HCT116 (cell line): ENCODE measurements at regions not wholly inside any gene's neighbourhood (a gene's known extent, or its start where the extent isn't known, plus 50 kb on each side); places are given as distances from the start of the nearest gene placed in this dataset.

Experiments used
- ATAC-seq: fragments of 200-7000 bp; cut with Tn5 transposase; 2 replicates; pipeline ENCODE4 v1.9.1; 2020; ENCODE audit warnings: mild to moderate bottlenecking, moderate library complexity
- BruUV-seq: library from RNA; stranded (reverse); fragments of 400-500 nt; replicated peaks from 2 replicates; lab custom pipeline; 2021; lab: Mats Ljungman, UMichigan
- CTCF ChIA-PET: fragments of 300-600 bp; sonication (Branson Sonifier 250); formaldehyde crosslinking; loops from one replicate; lab custom pipeline; 2021; ENCODE audit warnings: antibody characterized with exemption; lab: Charles Lee
- POLR2A ChIA-PET: fragments of 300-600, 350-600 bp; sonication (Branson Sonifier 250); formaldehyde crosslinking; loops from one replicate; lab custom pipeline; 2021; ENCODE audit warnings: antibody characterized with exemption; lab: Charles Lee
- RAD21 ChIA-PET, 2 experiments: fragments of 300-600 bp; sonication (Branson Sonifier 250); formaldehyde crosslinking; loops; one replicate each; lab custom pipeline; 2023; ENCODE audit warnings: low total read pairs in 2 of 2; ENCODE audit not compliant: uncharacterized antibody in 2 of 2, unreplicated experiment in 2 of 2, low non-redundant PET in 1 of 2; lab: Charles Lee
- DNase-seq: peaks from one replicate; pipeline ENCODE4 v3.0.0-alpha.2; 2010; ENCODE audit warnings: low read depth, low spot score
- H2AFZ ChIP-seq: fragments of 200-600 bp; shearing (Covaris generic), sonication (generic); 2 replicates; pipeline ENCODE4 v1.6.1; 2017; ENCODE audit warnings: low read depth, mixed run types, mixed read lengths, antibody characterized with exemption, low read length; ENCODE audit not compliant: poor library complexity, severe bottlenecking
- H3K27ac ChIP-seq: 2 replicates; pipeline ENCODE4 v1.5.1; 2012; ENCODE audit warnings: low read depth, low read length
- H3K27me3 ChIP-seq: fragments of 200-600 bp; sonication (generic); 2 replicates; pipeline ENCODE4 v1.6.1; 2016; ENCODE audit warnings: mixed run types, low read length, mixed read lengths; ENCODE audit not compliant: insufficient read depth
- H3K36me3 ChIP-seq, 2 experiments: fragments of 200-500 bp in 1 of 2; fragments of 200-600 bp in 1 of 2; sonication (Bioruptor generic) in 1 of 2; sonication (generic) in 1 of 2; 2 replicates each; pipeline versions ENCODE4 v1.5.1 to v1.6.1; 2014 to 2016; ENCODE audit warnings: low read length in 2 of 2, inconsistent platforms in 1 of 2, mixed read lengths in 1 of 2, mixed run types in 1 of 2; ENCODE audit not compliant: insufficient read depth in 2 of 2, control insufficient read depth in 1 of 2
- H3K4me1 ChIP-seq, 2 experiments: fragments of 200-600 bp in 1 of 2; sonication (generic) in 1 of 2; 2 replicates each; pipeline versions ENCODE4 v1.5.1 to v1.6.1; 2012 to 2017; ENCODE audit warnings: low read length in 2 of 2, inconsistent platforms in 1 of 2, mild to moderate bottlenecking in 1 of 2, mixed read lengths in 1 of 2, mixed run types in 1 of 2, moderate library complexity in 1 of 2; ENCODE audit not compliant: insufficient read depth in 2 of 2, control insufficient read depth in 1 of 2
- H3K4me2 ChIP-seq: fragments of 200-600 bp; sonication (generic); 2 replicates; pipeline ENCODE4 v1.6.1; 2017; ENCODE audit warnings: mixed run types, low read length, mixed read lengths
- H3K4me3 ChIP-seq, 2 experiments: fragments of 200-600 bp in 1 of 2; sonication (generic) in 1 of 2; replicated peaks in 1 of 2; 2 replicates each; pipeline ENCODE4 v1.5.1; 2011 to 2016; ENCODE audit warnings: low read length in 2 of 2, control low read depth in 1 of 2, low read depth in 1 of 2, mild to moderate bottlenecking in 1 of 2, mixed read lengths in 1 of 2, mixed run types in 1 of 2
- H3K79me2 ChIP-seq: fragments of 200-600 bp; sonication (generic); 2 replicates; pipeline ENCODE4 v1.6.1; 2017; ENCODE audit warnings: mild to moderate bottlenecking, mixed run types, low read length, moderate library complexity, mixed read lengths; ENCODE audit not compliant: insufficient read depth
- H3K9ac ChIP-seq: fragments of 200-600 bp; sonication (generic); 2 replicates; pipeline ENCODE4 v1.6.1; 2016; ENCODE audit warnings: low read length, mixed read lengths
- H3K9me2 ChIP-seq: fragments of 200-600 bp; sonication (generic), shearing (Covaris generic); 2 replicates; pipeline ENCODE4 v1.6.1; 2017; ENCODE audit warnings: mixed run types, mild to moderate bottlenecking, moderate library complexity; ENCODE audit not compliant: insufficient read depth
- H3K9me3 ChIP-seq, 2 experiments: fragments of 200-500 bp in 1 of 2; fragments of 200-600 bp in 1 of 2; sonication (Bioruptor generic) in 1 of 2; sonication (generic) in 1 of 2; 2 replicates each; pipeline ENCODE4 v1.6.1; 2014 to 2017; ENCODE audit warnings: low read length in 2 of 2, mixed read lengths in 2 of 2, inconsistent platforms in 1 of 2, low read depth in 1 of 2, mild to moderate bottlenecking in 1 of 2, mixed run types in 1 of 2, moderate library complexity in 1 of 2; ENCODE audit not compliant: control insufficient read depth in 1 of 2, insufficient read depth in 1 of 2
- H4K20me1 ChIP-seq: fragments of 200-600 bp; sonication (generic), shearing (Covaris generic); 2 replicates; pipeline ENCODE4 v1.6.1; 2017; ENCODE audit warnings: mixed run types, mild to moderate bottlenecking, moderate library complexity; ENCODE audit not compliant: insufficient read depth
- CBX3 ChIP-seq: IDR thresholded peaks from 2 replicates; pipeline ENCODE4 v1.6.1; 2012; ENCODE audit warnings: low read depth
- EZH2phosphoT487 ChIP-seq: fragments of 200-600 bp; IDR thresholded peaks from 2 replicates; pipeline ENCODE4 v1.6.1; 2018; ENCODE audit warnings: antibody characterized with exemption, borderline replicate concordance
- POLR2A ChIP-seq: IDR thresholded peaks from 2 replicates; pipeline ENCODE4 v1.7.0; 2011; ENCODE audit warnings: borderline replicate concordance; ENCODE audit not compliant: insufficient read depth, insufficient read length; ENCODE audit errors: extremely low read depth
- POLR2AphosphoS5 ChIP-seq: IDR thresholded peaks from 2 replicates; pipeline ENCODE4 v1.6.1; 2011; ENCODE audit warnings: mild to moderate bottlenecking, low read depth, low read length, moderate library complexity
- SIN3A ChIP-seq: IDR thresholded peaks from 2 replicates; pipeline ENCODE4 v1.6.1; 2012; ENCODE audit warnings: low read depth
- SP1 ChIP-seq: IDR thresholded peaks from 2 replicates; pipeline ENCODE4 v1.6.1; 2012; ENCODE audit warnings: low read depth
- ZNF274 ChIP-seq: fragments of 200-500 bp; sonication (Bioruptor generic); IDR thresholded peaks from 2 replicates; pipeline ENCODE4 v1.6.1; 2014; ENCODE audit warnings: mild to moderate bottlenecking, low read depth, low read length, inconsistent platforms
- intact Hi-C: fragments of 100-400 bp; cut with micrococcal nuclease; formaldehyde crosslinking; loops from 2 replicates; pipeline ENCODE4 v1.10.0; 2022
- TF ChIP-seq, protein P1 (sequence below): IDR thresholded peaks from 2 replicates; pipeline ENCODE4 v1.6.1; 2011; ENCODE audit warnings: mild to moderate bottlenecking, low read length, moderate library complexity; ENCODE audit not compliant: insufficient replicate concordance; ENCODE audit errors: extremely low read depth

DNA sequence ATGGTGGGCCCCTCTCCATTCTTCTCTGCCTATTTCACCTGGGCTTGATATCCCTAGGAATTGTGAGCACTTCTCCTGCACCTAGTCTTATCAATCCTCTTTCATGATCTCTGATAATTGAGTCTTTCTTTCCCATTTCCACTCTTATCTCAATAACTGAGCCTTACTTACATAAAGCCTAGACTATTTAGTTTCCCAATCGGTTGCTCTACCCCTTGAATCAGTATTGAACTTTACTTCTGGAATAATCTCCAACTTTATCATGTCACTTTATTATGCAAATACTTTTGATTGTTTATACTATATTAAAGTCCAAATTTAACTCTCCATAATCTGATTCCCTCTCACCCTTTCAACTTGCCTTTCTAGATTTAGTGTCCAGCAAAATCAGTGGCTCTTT is 222.7 kb downstream of the SPRY1 start:
- no TSS peak for BruUV-seq
- no peak overlapping the region for H3K9ac ChIP-seq
- H3K27me3 ChIP-seq = no peaks in the 10 kb centered on the region
- no peaks in the 10 kb centered on the region for H3K9me2 ChIP-seq
- intact Hi-C loops = no loop called here
- ChIA-PET CTCF (no interaction called here), RAD21 (no interaction called here), POLR2A (no interaction called here)
- H3K4me3 ChIP-seq = no peak overlapping the region
- ATAC-seq (no peak), DNase-seq (no peak)
- no peak overlapping the region for H2AFZ ChIP-seq
- no peak overlapping the region for H3K4me2 ChIP-seq
- no peak overlapping the region for H3K27ac ChIP-seq
- no peaks in the 10 kb centered on the region for H3K36me3 ChIP-seq
- no peaks in the 10 kb centered on the region for H3K79me2 ChIP-seq
- no peaks in the 10 kb centered on the region for H3K4me1 ChIP-seq
- no peaks in the 10 kb centered on the region for H3K9me3 ChIP-seq
- H4K20me1 ChIP-seq = no peaks in the 10 kb centered on the region
- no peak for TF ChIP-seq POLR2A
- TF ChIP-seq POLR2AphosphoS5 = no peak
- no peak for TF ChIP-seq SIN3A
- no peak for TF ChIP-seq EZH2phosphoT487

DNA sequence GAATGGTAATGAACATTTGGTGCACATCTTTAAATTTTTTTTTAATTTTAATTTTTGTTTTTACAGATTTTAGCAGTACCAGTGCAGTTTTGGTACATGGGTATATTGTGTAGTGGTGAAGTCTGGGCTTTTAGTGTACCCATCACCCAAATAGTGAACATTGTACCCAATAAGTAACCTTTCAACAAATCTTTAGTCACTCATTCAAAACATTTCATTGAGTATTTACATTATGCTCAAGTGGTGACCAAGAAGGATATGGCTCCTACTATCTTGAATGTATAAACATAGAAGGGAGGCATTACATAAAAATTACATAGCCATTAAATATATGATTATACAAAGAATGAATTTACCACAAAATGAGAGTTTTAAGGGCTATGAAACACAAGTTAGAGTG is 223.3 kb downstream of the SPRY1 start:
- H3K27ac ChIP-seq = no peak overlapping the region
- H3K79me2 ChIP-seq = no peaks in the 10 kb centered on the region
- DNase-seq = no peak
- no peaks in the 10 kb centered on the region for H4K20me1 ChIP-seq
- TF ChIP-seq CBX3 = no peak
- TF ChIP-seq SP1 = no peak
- TF ChIP-seq ZNF274 = no peak
- TF ChIP-seq, protein P1, sequence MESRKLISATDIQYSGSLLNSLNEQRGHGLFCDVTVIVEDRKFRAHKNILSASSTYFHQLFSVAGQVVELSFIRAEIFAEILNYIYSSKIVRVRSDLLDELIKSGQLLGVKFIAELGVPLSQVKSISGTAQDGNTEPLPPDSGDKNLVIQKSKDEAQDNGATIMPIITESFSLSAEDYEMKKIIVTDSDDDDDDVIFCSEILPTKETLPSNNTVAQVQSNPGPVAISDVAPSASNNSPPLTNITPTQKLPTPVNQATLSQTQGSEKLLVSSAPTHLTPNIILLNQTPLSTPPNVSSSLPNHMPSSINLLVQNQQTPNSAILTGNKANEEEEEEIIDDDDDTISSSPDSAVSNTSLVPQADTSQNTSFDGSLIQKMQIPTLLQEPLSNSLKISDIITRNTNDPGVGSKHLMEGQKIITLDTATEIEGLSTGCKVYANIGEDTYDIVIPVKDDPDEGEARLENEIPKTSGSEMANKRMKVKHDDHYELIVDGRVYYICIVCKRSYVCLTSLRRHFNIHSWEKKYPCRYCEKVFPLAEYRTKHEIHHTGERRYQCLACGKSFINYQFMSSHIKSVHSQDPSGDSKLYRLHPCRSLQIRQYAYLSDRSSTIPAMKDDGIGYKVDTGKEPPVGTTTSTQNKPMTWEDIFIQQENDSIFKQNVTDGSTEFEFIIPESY = no peak
- no peak for TF ChIP-seq POLR2A
- no TSS peak for BruUV-seq
- H3K4me1 ChIP-seq = no peaks in the 10 kb centered on the region
- H3K9me3 ChIP-seq = no peaks in the 10 kb centered on the region
- no peak overlapping the region for H3K4me2 ChIP-seq
- no peaks in the 10 kb centered on the region for H3K36me3 ChIP-seq
- no peak overlapping the region for H3K4me3 ChIP-seq
- ChIA-PET RAD21 (no interaction called here), POLR2A (no interaction called here), CTCF (no interaction called here)
- no peak overlapping the region for H2AFZ ChIP-seq
- H3K9ac ChIP-seq = no peak overlapping the region
- H3K27me3 ChIP-seq = no peaks in the 10 kb centered on the region
- ATAC-seq = no peak
- H3K9me2 ChIP-seq = no peaks in the 10 kb centered on the region
- intact Hi-C loops = no loop called here
